Neuronal stem cell (in vitro differentiated cells): ENCODE measurements at regions not wholly inside any gene's neighbourhood (a gene's known extent, or its start where the extent isn't known, plus 50 kb on each side); places are given as distances from the start of the nearest gene placed in this dataset.
"Not testable (repeated sequence)": the region's sequence is repeated elsewhere in the genome, so short reads cannot be mapped to it uniquely, and the experiment has no call there.

ENCODE experiments used
- DNase-seq: peaks from one replicate; pipeline ENCODE4 v3.0.0-alpha.2; 2013; ENCODE audit warnings: low spot score
- H2AFZ ChIP-seq: one replicate; pipeline ENCODE4 v1.6.1; 2013; ENCODE audit warnings: mild to moderate bottlenecking, low read length, inconsistent platforms
- H2AK5ac ChIP-seq: 2 replicates; pipeline ENCODE4 v1.6.1; 2013; ENCODE audit warnings: low read depth, mild to moderate bottlenecking, inconsistent platforms, low read length, moderate library complexity, mixed read lengths
- H2BK120ac ChIP-seq: 2 replicates; pipeline ENCODE4 v1.6.1; 2013; ENCODE audit warnings: low read depth, mild to moderate bottlenecking, inconsistent platforms, low read length, moderate library complexity, mixed read lengths
- H2BK12ac ChIP-seq: one replicate; pipeline ENCODE4 v1.6.1; 2013; ENCODE audit warnings: low read length, inconsistent platforms
- H2BK15ac ChIP-seq: 2 replicates; pipeline ENCODE4 v1.6.1; 2013; ENCODE audit warnings: mild to moderate bottlenecking, low read length, inconsistent platforms, mixed read lengths
- H2BK5ac ChIP-seq: one replicate; pipeline ENCODE4 v1.6.1; 2013; ENCODE audit warnings: inconsistent platforms, mild to moderate bottlenecking, low read length, moderate library complexity
- H3K14ac ChIP-seq: one replicate; pipeline ENCODE4 v1.6.1; 2013; ENCODE audit warnings: low read length, inconsistent platforms
- H3K18ac ChIP-seq: 2 replicates; pipeline ENCODE4 v1.6.1; 2013; ENCODE audit warnings: low read length, inconsistent platforms
- H3K23ac ChIP-seq: 2 replicates; pipeline ENCODE4 v1.6.1; 2013; ENCODE audit warnings: low read depth, mild to moderate bottlenecking, mixed read lengths, low read length, inconsistent platforms; ENCODE audit not compliant: poor library complexity
- H3K27ac ChIP-seq: replicated peaks from 3 replicates; pipeline ENCODE4 v1.5.1; 2013; ENCODE audit warnings: low read length, inconsistent platforms
- H3K27me3 ChIP-seq, 3 experiments: 2 replicates each; pipeline ENCODE4 v1.6.1; 2013; ENCODE audit warnings: low read length in 3 of 3, mild to moderate bottlenecking in 2 of 3, inconsistent platforms in 1 of 3, low read depth in 1 of 3, mixed read lengths in 1 of 3, moderate library complexity in 1 of 3; ENCODE audit not compliant: control insufficient read depth in 3 of 3, insufficient read depth in 3 of 3
- H3K36me3 ChIP-seq, 2 donors: replicated peaks in 1 of 2; 2 replicates each; pipeline ENCODE4 v1.6.1; 2013; ENCODE audit warnings: low read length in 2 of 2; ENCODE audit not compliant: control insufficient read depth in 2 of 2, insufficient read depth in 2 of 2
- H3K4ac ChIP-seq: 2 replicates; pipeline ENCODE4 v1.6.1; 2013; ENCODE audit warnings: inconsistent platforms, mild to moderate bottlenecking, low read length, moderate library complexity
- H3K4me1 ChIP-seq, 2 donors: 1 replicate in 1 of 2; 2 replicates in 1 of 2; pipeline ENCODE4 v1.6.1; 2013; ENCODE audit warnings: low read length in 2 of 2, low read depth in 1 of 2; ENCODE audit not compliant: control insufficient read depth in 2 of 2, insufficient read depth in 1 of 2
- H3K4me2 ChIP-seq: one replicate; pipeline ENCODE4 v1.6.1; 2013; ENCODE audit warnings: mild to moderate bottlenecking, low read length, inconsistent platforms; ENCODE audit not compliant: insufficient read depth, poor library complexity, severe bottlenecking
- H3K4me3 ChIP-seq, 2 donors: 2 replicates each; pipeline ENCODE4 v1.5.1; 2013; ENCODE audit warnings: low read length in 2 of 2, mild to moderate bottlenecking in 2 of 2, inconsistent platforms in 1 of 2, moderate library complexity in 1 of 2
- H3K79me1 ChIP-seq: one replicate; pipeline ENCODE4 v1.6.1; 2013; ENCODE audit warnings: low read depth, mild to moderate bottlenecking, inconsistent platforms, low read length, moderate library complexity
- H3K9ac ChIP-seq: one replicate; pipeline ENCODE4 v1.6.1; 2013; ENCODE audit warnings: mild to moderate bottlenecking, low read depth, low read length, inconsistent platforms; ENCODE audit not compliant: poor library complexity
- H3K9me3 ChIP-seq, 2 donors: replicated peaks in 1 of 2; 2 replicates each; pipeline versions ENCODE3 to v1.6.1; 2013; ENCODE audit warnings: low read length in 2 of 2, mild to moderate bottlenecking in 2 of 2, inconsistent platforms in 1 of 2, low read depth in 1 of 2, mixed read lengths in 1 of 2, moderate library complexity in 1 of 2; ENCODE audit not compliant: control insufficient read depth in 2 of 2, insufficient read depth in 1 of 2
- H4K8ac ChIP-seq: one replicate; pipeline ENCODE4 v1.6.1; 2013; ENCODE audit warnings: low read depth, mild to moderate bottlenecking, inconsistent platforms, low read length, moderate library complexity
- H4K91ac ChIP-seq: one replicate; pipeline ENCODE4 v1.6.1; 2013; ENCODE audit warnings: low read length, low read depth, mild to moderate bottlenecking, inconsistent platforms; ENCODE audit not compliant: poor library complexity
- WGBS, 2 donors: extraction: QIAGEN DNeasy Blood & Tissue Kit; methylation state at CpG; one replicate each; pipeline ENCODE4 v1.1.7; 2013; ENCODE audit warnings: missing lambda C conversion rate in 2 of 2, mixed read lengths in 1 of 2; ENCODE audit not compliant: insufficient read length in 2 of 2, insufficient replicate concordance in 1 of 2; ENCODE audit errors: extremely low coverage in 2 of 2; 5-methylcytosine and 5-hydroxymethylcytosine counted together

- no peak for DNase-seq
- Histone ChIP-seq H3K27ac (no peak overlapping the region), H3K18ac (no peak overlapping the region), H2BK12ac (no peak overlapping the region), H3K23ac (no peak overlapping the region), H3K4ac (no peak overlapping the region), H4K91ac (no peak overlapping the region), H3K4me1 (no peaks in the 10 kb centered on the region), H3K79me1 (no peaks in the 10 kb centered on the region), H4K8ac (no peak overlapping the region), H2AK5ac (no peak overlapping the region), H3K4me2 (no peak overlapping the region), H3K36me3 (no peaks in the 10 kb centered on the region), H3K4me3 (no peak overlapping the region), H2BK120ac (no peak overlapping the region), H2BK15ac (no peak overlapping the region), H3K27me3 (no peaks in the 10 kb centered on the region), H2AFZ (no peak overlapping the region), H3K14ac (no peak overlapping the region), H3K9me3 (no peaks in the 10 kb centered on the region), H2BK5ac (no peak overlapping the region), H3K9ac (no peak overlapping the region)
- WGBS, 2 donors: no CpG with 5 or more reads among the region's 4 CpGs
These were observed 82.5 kb upstream of the SERPINE2 start for GRCh38 chr2:224121406-224122067.

GRCh38 chr2:224120986-224121385, 81.9 kb upstream of the SERPINE2 start:
- H4K8ac ChIP-seq: no peak overlapping the region
- WGBS, 2 donors: no CpG with 5 or more reads among the region's 1 CpG
- no peak overlapping the region for H3K27ac ChIP-seq
- no peak overlapping the region for H3K4me2 ChIP-seq
- H2AK5ac ChIP-seq: no peak overlapping the region
- H4K91ac ChIP-seq: no peak overlapping the region
- H3K4me1 ChIP-seq: no peaks in the 10 kb centered on the region
- H2BK5ac ChIP-seq: no peak overlapping the region
- H3K14ac ChIP-seq: no peak overlapping the region
- no peak for DNase-seq
- H3K23ac ChIP-seq: no peak overlapping the region
- H3K9ac ChIP-seq: no peak overlapping the region
- no peak overlapping the region for H2BK15ac ChIP-seq
- no peak overlapping the region for H3K4me3 ChIP-seq
- H3K4ac ChIP-seq: no peak overlapping the region
- no peaks in the 10 kb centered on the region for H3K36me3 ChIP-seq
- H3K18ac ChIP-seq: no peak overlapping the region
- no peaks in the 10 kb centered on the region for H3K27me3 ChIP-seq
- no peak overlapping the region for H2AFZ ChIP-seq
- no peaks in the 10 kb centered on the region for H3K79me1 ChIP-seq
- H2BK12ac ChIP-seq: no peak overlapping the region
- H3K9me3 ChIP-seq: no peaks in the 10 kb centered on the region
- no peak overlapping the region for H2BK120ac ChIP-seq

- H3K9me3 ChIP-seq, H2AFZ ChIP-seq, H2BK5ac ChIP-seq, H3K9ac ChIP-seq, H3K36me3 ChIP-seq, H3K23ac ChIP-seq, H2AK5ac ChIP-seq, DNase-seq, H3K27ac ChIP-seq, H3K4me3 ChIP-seq, H4K8ac ChIP-seq, H3K18ac ChIP-seq, H3K4me2 ChIP-seq, H4K91ac ChIP-seq, H2BK120ac ChIP-seq, H2BK15ac ChIP-seq, H3K27me3 ChIP-seq, H3K4ac ChIP-seq, H3K79me1 ChIP-seq, H3K4me1 ChIP-seq, H2BK12ac ChIP-seq, H3K14ac ChIP-seq: not testable (repeated sequence)
- no CpG with 5 or more reads among the region's 1 CpG for WGBS, 2 donors
These were observed 80.8 kb upstream of the SERPINE2 start for GRCh38 chr2:224119846-224120245.

- whole genome bisulfite sequencing, 2 donors: no CpG with 5 or more reads among the region's 2 CpGs
- H3K18ac ChIP-seq: no peak overlapping the region
- no peak overlapping the region for H4K8ac ChIP-seq
- no peaks in the 10 kb centered on the region for H3K27me3 ChIP-seq
- H2AFZ ChIP-seq: no peak overlapping the region
- no peak overlapping the region for H3K27ac ChIP-seq
- H3K4me1 ChIP-seq: no peaks in the 10 kb centered on the region
- no peak overlapping the region for H3K9ac ChIP-seq
- no peak overlapping the region for H3K23ac ChIP-seq
- no peak overlapping the region for H2BK120ac ChIP-seq
- no peak overlapping the region for H3K4me2 ChIP-seq
- no peak overlapping the region for H2BK5ac ChIP-seq
- no peaks in the 10 kb centered on the region for H3K79me1 ChIP-seq
- no peak overlapping the region for H3K14ac ChIP-seq
- no peak overlapping the region for H2AK5ac ChIP-seq
- no peaks in the 10 kb centered on the region for H3K36me3 ChIP-seq
- no peak overlapping the region for H4K91ac ChIP-seq
- H2BK15ac ChIP-seq: no peak overlapping the region
- no peak for DNase-seq
- H3K9me3 ChIP-seq: no peaks in the 10 kb centered on the region
- H3K4ac ChIP-seq: no peak overlapping the region
- no peak overlapping the region for H2BK12ac ChIP-seq
- H3K4me3 ChIP-seq: no peak overlapping the region
These were observed 75.3 kb upstream of the SERPINE2 start for GRCh38 chr2:224114428-224114827.
